IMR-90 (cell line): ENCODE measurements at regions not wholly inside any gene's neighbourhood (a gene's known extent, or its start where the extent isn't known, plus 50 kb on each side); places are given as distances from the start of the nearest gene placed in this dataset.

Experiments
- ATAC-seq: fragments of 200-7000 bp; cut with Tn5 transposase; 2 replicates; pipeline ENCODE4 v1.9.1; 2020; ENCODE audit warnings: low read depth, mild to moderate bottlenecking, moderate library complexity
- BruUV-seq: library from RNA; stranded (reverse); fragments of 400-500 nt; replicated peaks from 2 replicates; lab custom pipeline; 2021; lab: Mats Ljungman, UMichigan
- CTCF ChIA-PET: fragments of 300-600 bp; formaldehyde crosslinking; extraction: SDS; loops from one replicate; lab custom pipeline; 2021; ENCODE audit warnings: antibody characterized with exemption; lab: Yijun Ruan, JAX
- POLR2A ChIA-PET: fragments of 300-600 bp; sonication (Branson Sonifier 250); formaldehyde crosslinking; loops from one replicate; lab custom pipeline; 2022; ENCODE audit warnings: antibody characterized with exemption; ENCODE audit not compliant: unreplicated experiment; lab: Charles Lee
- DNase-seq: peaks from one replicate; pipeline ENCODE4 v3.0.0; 2013
- H2AFZ ChIP-seq: replicated peaks from 2 replicates; pipeline ENCODE3; 2013; ENCODE audit warnings: low read length, mild to moderate bottlenecking; ENCODE audit not compliant: poor library complexity
- H2AK5ac ChIP-seq: 2 replicates; pipeline ENCODE4 v1.6.1; 2013; ENCODE audit warnings: low read depth, low read length, inconsistent platforms
- H2AK9ac ChIP-seq: replicated peaks from 2 replicates; pipeline ENCODE3; 2013; ENCODE audit warnings: mild to moderate bottlenecking, low read depth, low read length, moderate library complexity; ENCODE audit not compliant: poor library complexity
- H2BK120ac ChIP-seq: 2 replicates; pipeline ENCODE4 v1.6.1; 2013; ENCODE audit warnings: low read depth, low read length, inconsistent platforms
- H2BK15ac ChIP-seq: 3 replicates; pipeline ENCODE4 v1.6.1; 2013; ENCODE audit warnings: low read depth, low read length, inconsistent platforms
- H2BK20ac ChIP-seq: 2 replicates; pipeline ENCODE4 v1.6.1; 2013; ENCODE audit warnings: low read depth, mild to moderate bottlenecking, inconsistent platforms, low read length, moderate library complexity
- H2BK5ac ChIP-seq: 2 replicates; pipeline ENCODE4 v1.6.1; 2013; ENCODE audit warnings: mild to moderate bottlenecking, low read depth, low read length, inconsistent platforms; ENCODE audit not compliant: poor library complexity, severe bottlenecking
- H3K14ac ChIP-seq: replicated peaks from 2 replicates; pipeline ENCODE4 v1.6.1; 2013; ENCODE audit warnings: low read depth, low read length, inconsistent platforms
- H3K18ac ChIP-seq: 2 replicates; pipeline ENCODE4 v1.6.1; 2013; ENCODE audit warnings: low read depth, low read length, control low read depth
- H3K23ac ChIP-seq: 2 replicates; pipeline ENCODE4 v1.6.1; 2013; ENCODE audit warnings: low read depth, low read length, inconsistent platforms
- H3K27ac ChIP-seq: 2 replicates; pipeline ENCODE4 v1.5.1; 2013; ENCODE audit warnings: mild to moderate bottlenecking, control low read depth, low read length; ENCODE audit not compliant: insufficient read depth
- H3K27me3 ChIP-seq: 2 replicates; pipeline ENCODE4 v1.6.1; 2013; ENCODE audit warnings: low read length; ENCODE audit not compliant: control insufficient read depth, insufficient read depth
- H3K36me3 ChIP-seq: 2 replicates; pipeline ENCODE4 v1.6.1; 2013; ENCODE audit warnings: low read length, mixed read lengths; ENCODE audit not compliant: control insufficient read depth, insufficient read depth
- H3K4ac ChIP-seq: 2 replicates; pipeline ENCODE4 v1.6.1; 2013; ENCODE audit warnings: low read depth, low read length, inconsistent platforms
- H3K4me1 ChIP-seq: 2 replicates; pipeline ENCODE4 v1.6.1; 2013; ENCODE audit warnings: low read length, mixed read lengths; ENCODE audit not compliant: control insufficient read depth, insufficient read depth
- H3K4me2 ChIP-seq: 2 replicates; pipeline ENCODE4 v1.6.1; 2013; ENCODE audit warnings: low read depth, mild to moderate bottlenecking, control low read depth, low read length, moderate library complexity
- H3K4me3 ChIP-seq: 2 replicates; pipeline ENCODE4 v1.5.1; 2013; ENCODE audit warnings: low read depth, mild to moderate bottlenecking, control low read depth, low read length, moderate library complexity; ENCODE audit not compliant: insufficient read depth
- H3K56ac ChIP-seq: 2 replicates; pipeline ENCODE4 v1.6.1; 2013; ENCODE audit warnings: low read length, inconsistent platforms; ENCODE audit not compliant: insufficient read depth; ENCODE audit errors: extremely low read depth
- H3K79me1 ChIP-seq, 2 experiments: 2 replicates each; pipeline ENCODE4 v1.6.1; 2013; ENCODE audit warnings: low read length in 2 of 2, inconsistent platforms in 1 of 2, low read depth in 1 of 2
- H3K9ac ChIP-seq: 2 replicates; pipeline ENCODE4 v1.6.1; 2013; ENCODE audit warnings: low read depth, low read length, control low read depth
- H3K9me1 ChIP-seq: 2 replicates; pipeline ENCODE4 v1.6.1; 2013; ENCODE audit warnings: low read length, inconsistent platforms; ENCODE audit not compliant: insufficient read depth
- H3K9me3 ChIP-seq: 2 replicates; pipeline ENCODE4 v1.6.1; 2013; ENCODE audit warnings: low read length; ENCODE audit not compliant: control insufficient read depth, insufficient read depth
- H4K20me1 ChIP-seq: 2 replicates; pipeline ENCODE4 v1.6.1; 2013; ENCODE audit warnings: low read length, inconsistent platforms; ENCODE audit not compliant: insufficient read depth
- H4K5ac ChIP-seq: 2 replicates; pipeline ENCODE4 v1.6.1; 2013; ENCODE audit warnings: mild to moderate bottlenecking, low read depth, low read length, control low read depth
- H4K8ac ChIP-seq, 2 experiments: 2 replicates each; pipeline ENCODE4 v1.6.1; 2013; ENCODE audit warnings: low read depth in 2 of 2, low read length in 2 of 2, control low read depth in 1 of 2, inconsistent platforms in 1 of 2
- H4K91ac ChIP-seq: 2 replicates; pipeline ENCODE4 v1.6.1; 2013; ENCODE audit warnings: low read depth, low read length, inconsistent platforms; ENCODE audit not compliant: insufficient read depth
- CEBPB ChIP-seq: IDR thresholded peaks from 2 replicates; pipeline ENCODE4 v1.6.1; 2012; ENCODE audit warnings: low read depth, low read length, improper control_type of control experiment
- CHD1 ChIP-seq: IDR thresholded peaks from 2 replicates; pipeline ENCODE4 v1.6.1; 2012; ENCODE audit warnings: low read depth, low read length, improper control_type of control experiment
- FOS ChIP-seq: fragments of 150-350 bp; IDR thresholded peaks from 2 replicates; pipeline ENCODE4 v1.6.1; 2016; ENCODE audit warnings: low read depth, low read length
- MAFK ChIP-seq: IDR thresholded peaks from 2 replicates; pipeline ENCODE4 v1.6.1; 2012; ENCODE audit warnings: low read depth, low read length, improper control_type of control experiment
- MAZ ChIP-seq: IDR thresholded peaks from 2 replicates; pipeline ENCODE4 v1.6.1; 2012; ENCODE audit warnings: low read depth, mild to moderate bottlenecking, low read length, improper control_type of control experiment, moderate library complexity, borderline replicate concordance
- MXI1 ChIP-seq: IDR thresholded peaks from 2 replicates; pipeline ENCODE4 v1.6.1; 2012; ENCODE audit warnings: low read depth, mild to moderate bottlenecking, low read length, moderate library complexity, borderline replicate concordance
- NFE2L2 ChIP-seq: fragments of 150-350 bp; IDR thresholded peaks from 2 replicates; pipeline ENCODE4 v1.6.1; 2016; ENCODE audit warnings: low read depth, mild to moderate bottlenecking, low read length
- POLR2A ChIP-seq: IDR thresholded peaks from 2 replicates; pipeline ENCODE4 v1.6.1; 2012; ENCODE audit warnings: mild to moderate bottlenecking, low read depth, low read length
- RAD21 ChIP-seq: IDR thresholded peaks from 2 replicates; pipeline ENCODE4 v1.6.1; 2012; ENCODE audit warnings: low read length, improper control_type of control experiment
- RCOR1 ChIP-seq: IDR thresholded peaks from 2 replicates; pipeline ENCODE4 v1.6.1; 2012; ENCODE audit warnings: mild to moderate bottlenecking, low read length, improper control_type of control experiment; ENCODE audit not compliant: insufficient replicate concordance
- RFX5 ChIP-seq: IDR thresholded peaks from 2 replicates; pipeline ENCODE4 v1.8.0; 2012; ENCODE audit warnings: low read depth, mild to moderate bottlenecking, low read length, moderate library complexity
- SMC3 ChIP-seq: fragments of 150-350 bp; IDR thresholded peaks from 2 replicates; pipeline ENCODE4 v1.6.1; 2016; ENCODE audit warnings: low read depth, mild to moderate bottlenecking, antibody characterized with exemption, low read length, moderate library complexity
- WGBS, 2 experiments: methylation state at CpG; one replicate each; pipeline versions ENCODE4 v1.1.5 to v1.1.7; 2013; ENCODE audit warnings: missing lambda C conversion rate in 2 of 2; ENCODE audit not compliant: insufficient read length in 1 of 2; ENCODE audit errors: extremely low coverage in 2 of 2; 5-methylcytosine and 5-hydroxymethylcytosine counted together
- dilution Hi-C: fragments of 300-500 bp; cut with HindIII; formaldehyde crosslinking; loops from one replicate; pipeline ENCODE4 v1.14.3; 2018; ENCODE audit warnings: low sequenced_read_pairs; ENCODE audit not compliant: unreplicated experiment
- in situ Hi-C: fragments of 300-500 bp; cut with MboI; formaldehyde crosslinking; loops from 3 replicates; pipeline ENCODE4 v1.14.3; 2019; ENCODE audit warnings: low sequenced_read_pairs, inconsistent platforms, mixed read lengths
- intact Hi-C: fragments of 100-400 bp; cut with micrococcal nuclease; formaldehyde crosslinking; loops from 2 replicates; pipeline ENCODE4 v1.10.0; 2022
- TF ChIP-seq, protein P1 (sequence below): conservative IDR thresholded peaks from 2 replicates; pipeline ENCODE4 v1.5.1; 2012; ENCODE audit warnings: mild to moderate bottlenecking, low read depth, low read length, improper control_type of control experiment

DNA sequence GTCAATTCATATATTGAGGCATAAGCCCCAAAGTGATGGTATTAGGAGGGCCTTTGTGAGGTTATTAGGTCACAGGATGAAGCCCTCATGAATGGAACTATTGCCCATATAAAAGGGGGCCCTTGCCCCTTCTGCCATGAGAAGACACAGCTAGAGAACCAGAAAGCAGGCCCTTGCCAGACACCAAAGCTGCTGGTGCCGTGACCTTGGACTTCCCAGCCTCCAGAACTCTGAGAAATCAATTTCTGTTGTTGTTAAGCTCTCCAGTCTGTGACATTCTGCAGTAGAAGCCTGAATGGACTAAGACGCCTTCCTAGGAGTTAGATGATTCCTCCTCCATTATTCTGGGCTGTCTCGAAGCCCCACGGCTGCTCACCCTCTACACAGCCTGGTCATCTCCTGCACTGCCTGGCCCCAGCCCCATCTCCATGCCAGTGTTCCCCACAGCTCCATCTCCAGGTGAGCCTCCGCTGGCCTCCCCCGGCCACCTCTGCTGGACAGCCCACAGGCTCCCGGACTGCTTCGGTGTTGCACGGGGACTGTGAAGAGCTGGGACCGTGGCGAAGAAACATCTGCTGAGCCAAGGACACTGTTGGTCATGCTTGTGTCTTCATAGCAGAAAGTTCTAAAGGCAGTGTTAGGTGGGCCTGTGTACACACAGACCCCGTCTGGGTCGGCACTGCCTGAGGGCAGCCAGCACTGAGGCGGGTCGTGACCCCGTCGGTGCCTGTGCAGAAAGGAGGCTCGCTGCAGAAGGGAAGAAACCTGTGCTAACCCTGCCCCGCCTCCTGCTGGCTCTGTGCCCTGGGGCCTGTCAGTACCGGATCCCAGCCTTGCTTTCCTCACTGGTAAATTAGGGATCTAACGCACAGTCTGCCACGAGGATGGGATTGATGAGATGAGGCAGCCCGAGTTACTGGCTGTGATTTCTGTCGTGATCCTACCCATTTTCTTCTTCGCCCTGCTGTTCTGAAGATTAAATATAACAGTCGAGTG is 55.1 kb upstream of the CNOT6 start (continued):
- TF ChIP-seq MXI1: no peak

DNA sequence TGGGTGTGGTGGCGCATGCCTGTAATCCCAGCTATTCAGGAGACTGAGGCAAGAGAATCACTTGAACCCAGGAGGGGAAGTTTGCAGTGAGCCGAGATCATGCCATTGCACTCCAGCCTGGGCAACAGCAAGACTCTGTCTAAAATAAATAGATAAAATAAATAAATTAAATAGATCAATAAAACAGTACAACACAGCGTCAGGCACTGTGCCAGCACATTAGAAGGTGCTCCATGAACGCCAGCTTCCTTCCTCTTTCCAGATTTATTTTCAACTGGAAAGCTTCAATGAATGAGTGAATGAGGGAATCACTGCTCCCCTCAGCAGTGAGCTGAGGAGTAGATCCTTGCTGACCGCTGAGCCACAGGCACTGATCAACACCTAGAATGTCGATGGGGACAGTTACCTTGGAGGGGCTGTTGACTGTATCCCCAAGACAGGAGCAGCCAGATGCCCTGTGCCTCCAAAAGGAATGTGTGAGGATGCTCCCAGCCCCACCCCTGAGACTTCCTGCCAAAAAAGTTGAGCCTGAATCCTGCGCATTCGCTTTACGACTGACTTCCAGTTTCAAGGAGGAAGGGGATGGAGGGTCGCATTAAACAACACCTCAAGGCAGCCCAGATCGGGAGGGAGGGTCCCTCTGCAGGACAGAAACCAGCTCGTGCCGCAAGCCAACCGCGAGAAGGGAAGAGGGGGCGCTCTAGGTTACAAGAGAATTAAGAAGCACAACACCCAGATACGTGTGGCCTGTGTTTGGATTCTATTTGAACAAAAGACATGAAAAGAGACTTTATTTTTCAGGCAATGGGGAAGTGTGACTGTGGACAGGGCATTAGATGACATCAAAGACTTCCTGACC is 54.0 kb upstream of the CNOT6 start:
- dilution Hi-C loops (no loop called here), intact Hi-C loops (no loop called here), in situ Hi-C loops (no loop called here)
- Histone ChIP-seq H3K79me1 (no peaks in the 10 kb centered on the region), H2AFZ (peak overlapping the region; percentile 80), H4K20me1 (no peaks in the 10 kb centered on the region), H3K27me3 (no peaks in the 10 kb centered on the region), H2BK5ac (no peak overlapping the region), H4K5ac (no peak overlapping the region), H3K4me1 (no peaks in the 10 kb centered on the region), H2BK120ac (no peak overlapping the region), H4K8ac (no peak overlapping the region), H3K14ac (no peak overlapping the region), H2BK20ac (no peak overlapping the region), H2BK15ac (no peak overlapping the region), H3K27ac (no peak overlapping the region), H2AK9ac (no peak overlapping the region), H2AK5ac (no peak overlapping the region), H3K4me3 (no peak overlapping the region), H4K91ac (no peak overlapping the region), H3K18ac (no peak overlapping the region), H3K23ac (no peak overlapping the region), H3K9me3 (peaks cover 8% of the 10 kb centered on the region; the same call in 1 of the 2 replicates), H3K9me1 (no peaks in the 10 kb centered on the region), H3K4me2 (no peak overlapping the region), H3K56ac (no peak overlapping the region), H3K4ac (no peak overlapping the region), H3K9ac (no peak overlapping the region), H3K36me3 (no peaks in the 10 kb centered on the region)
- DNase-seq (no peak), ATAC-seq (no peak)
- WGBS, 2 experiments: no CpG with 5 or more reads among the region's 17 CpGs
- ChIA-PET CTCF (interaction anchor here (0.7 kb wide), 1 partner anchor 10 kb away, joined by 4 read pairs; no protein-coding TSS in a partner anchor), POLR2A (no interaction called here)
- no TSS peak for BruUV-seq
- no peak for TF ChIP-seq RFX5
- TF ChIP-seq CHD1: no peak
- TF ChIP-seq CEBPB: no peak
- no peak for TF ChIP-seq RCOR1
- TF ChIP-seq SMC3: no peak
- no peak for TF ChIP-seq MAZ
- no peak for TF ChIP-seq POLR2A
- TF ChIP-seq MAFK: no peak
- TF ChIP-seq, protein P1, sequence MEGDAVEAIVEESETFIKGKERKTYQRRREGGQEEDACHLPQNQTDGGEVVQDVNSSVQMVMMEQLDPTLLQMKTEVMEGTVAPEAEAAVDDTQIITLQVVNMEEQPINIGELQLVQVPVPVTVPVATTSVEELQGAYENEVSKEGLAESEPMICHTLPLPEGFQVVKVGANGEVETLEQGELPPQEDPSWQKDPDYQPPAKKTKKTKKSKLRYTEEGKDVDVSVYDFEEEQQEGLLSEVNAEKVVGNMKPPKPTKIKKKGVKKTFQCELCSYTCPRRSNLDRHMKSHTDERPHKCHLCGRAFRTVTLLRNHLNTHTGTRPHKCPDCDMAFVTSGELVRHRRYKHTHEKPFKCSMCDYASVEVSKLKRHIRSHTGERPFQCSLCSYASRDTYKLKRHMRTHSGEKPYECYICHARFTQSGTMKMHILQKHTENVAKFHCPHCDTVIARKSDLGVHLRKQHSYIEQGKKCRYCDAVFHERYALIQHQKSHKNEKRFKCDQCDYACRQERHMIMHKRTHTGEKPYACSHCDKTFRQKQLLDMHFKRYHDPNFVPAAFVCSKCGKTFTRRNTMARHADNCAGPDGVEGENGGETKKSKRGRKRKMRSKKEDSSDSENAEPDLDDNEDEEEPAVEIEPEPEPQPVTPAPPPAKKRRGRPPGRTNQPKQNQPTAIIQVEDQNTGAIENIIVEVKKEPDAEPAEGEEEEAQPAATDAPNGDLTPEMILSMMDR: no peak
- no peak for TF ChIP-seq RAD21
- no peak for TF ChIP-seq FOS
- TF ChIP-seq MXI1: no peak
- TF ChIP-seq NFE2L2: no peak
